ENCODE measurements at regions not wholly inside any gene's neighbourhood (a gene's known extent, or its start where the extent isn't known, plus 50 kb on each side); places are given as distances from the start of the nearest gene placed in this dataset. TPM values are rescaled to one million over a fixed set of nuclear protein-coding genes. Genes with fewer than 3 reads are reported as not detected.

- Mint-ChIP-seq H3K9me3 (no peaks in the 10 kb centered on the region), H3K36me3 (ENCODE audit: low read depth) (no peaks in the 10 kb centered on the region), H3K4me1 (peaks cover 13% of the 10 kb centered on the region), H3K27ac (no peak overlapping the region), H3K27me3 (ENCODE audit: insufficient read depth) (no peaks in the 10 kb centered on the region), H3K4me3 (no peak overlapping the region)
- H3K27ac ChIP-seq (ENCODE audit: low read depth, low read length): no peak overlapping the region
- no peak overlapping the region for H3K9ac ChIP-seq (ENCODE audit: extremely low read depth, low read length, poor library complexity, severe bottlenecking)
- WGBS, 2 experiments (ENCODE audit: insufficient coverage in 1 of 2, insufficient read length in 1 of 2): 89 to 100% methylated on average over 4 of the region's 4 CpGs
- no peak overlapping the region for H3K4me3 ChIP-seq (ENCODE audit: low read length)
- H3K27me3 ChIP-seq (ENCODE audit: control insufficient read depth, insufficient read depth, low read length, poor library complexity, severe bottlenecking): no peaks in the 10 kb centered on the region
- no peaks in the 10 kb centered on the region for H3K36me3 ChIP-seq (ENCODE audit: control insufficient read depth, insufficient read depth, low read length)
- H3K4me1 ChIP-seq (ENCODE audit: control insufficient read depth, insufficient read depth, low read length): no peaks in the 10 kb centered on the region
- TF ChIP-seq CTCF (conservative IDR thresholded peaks at IDR 0.05): peak; percentile 10
- no peaks in the 10 kb centered on the region for H3K9me3 ChIP-seq (ENCODE audit: control insufficient read depth, low read length)
- DNase-seq: no peak
Measured at GRCh38 chr6:19781269-19781668, 55.9 kb upstream of the ID4 start.

- Histone ChIP-seq H3K9me3 (ENCODE audit: control insufficient read depth, low read length) (no peaks in the 10 kb centered on the region), H3K9ac (ENCODE audit: extremely low read depth, low read length, poor library complexity, severe bottlenecking) (no peak overlapping the region), H3K27me3 (ENCODE audit: control insufficient read depth, insufficient read depth, low read length, poor library complexity, severe bottlenecking) (no peaks in the 10 kb centered on the region), H3K4me3 (ENCODE audit: low read length) (no peak overlapping the region), H3K27ac (ENCODE audit: low read depth, low read length) (no peak overlapping the region), H3K36me3 (ENCODE audit: control insufficient read depth, insufficient read depth, low read length) (no peaks in the 10 kb centered on the region), H3K4me1 (ENCODE audit: control insufficient read depth, insufficient read depth, low read length) (no peaks in the 10 kb centered on the region)
- Mint-ChIP-seq H3K4me1 (peaks cover 13% of the 10 kb centered on the region), H3K27ac (no peak overlapping the region), H3K36me3 (ENCODE audit: low read depth) (no peaks in the 10 kb centered on the region), H3K4me3 (no peak overlapping the region), H3K27me3 (ENCODE audit: insufficient read depth) (no peaks in the 10 kb centered on the region), H3K9me3 (no peaks in the 10 kb centered on the region)
- WGBS, 2 experiments (ENCODE audit: insufficient coverage in 1 of 2, insufficient read length in 1 of 2): 93 to 97% methylated on average over 2 to 3 of the region's 3 CpGs
- no peak for TF ChIP-seq CTCF (conservative IDR thresholded peaks at IDR 0.05)
- no peak for DNase-seq
Measured at GRCh38 chr6:19782588-19782987, 54.6 kb upstream of the ID4 start.

Small RNAs in the stretch of these regions (microRNA-seq; reads per million reads assigned to microRNA genes)
- gene MIR548A1 (ENCODE audit: borderline microRNAs expressed): not detected

Measured in endodermal cell (in vitro differentiated cells).